Endothelial cell of umbilical vein (primary cell): ENCODE measurements at regions not wholly inside any gene's neighbourhood (a gene's known extent, or its start where the extent isn't known, plus 50 kb on each side); places are given as distances from the start of the nearest gene placed in this dataset.

Experiments used
- BruUV-seq: library from RNA; stranded (reverse); fragments of 400-500 nt; replicated peaks from 2 replicates; lab custom pipeline; 2021; lab: Mats Ljungman, UMichigan
- CTCF ChIA-PET: fragments of 300-600, 350-600 bp; sonication (Branson Sonifier 250); formaldehyde crosslinking; loops from one replicate; lab custom pipeline; 2021; ENCODE audit warnings: antibody characterized with exemption, inconsistent platforms; lab: Charles Lee
- POLR2A ChIA-PET: fragments of 300-600, 350-600 bp; sonication (Branson Sonifier 250); formaldehyde crosslinking; loops from one replicate; lab custom pipeline; 2021; ENCODE audit warnings: antibody characterized with exemption, inconsistent platforms; lab: Charles Lee
- DNase-seq: peaks from one replicate; pipeline ENCODE4 v3.0.0-alpha.2; 2011; ENCODE audit warnings: low read depth, low spot score
- FAIRE-seq: peaks from 2 replicates; lab custom pipeline; 2011; peaks lifted over from hg19 to GRCh38; lab: Jason Lieb, UNC
- H2AFZ ChIP-seq: 2 replicates; pipeline ENCODE4 v1.6.0; 2012; ENCODE audit warnings: low read depth, low read length, control low read depth, inconsistent platforms
- H3K27ac ChIP-seq: 2 replicates; pipeline ENCODE4 v1.5.1; 2011; ENCODE audit warnings: low read depth, mild to moderate bottlenecking, control low read depth, low read length, moderate library complexity; ENCODE audit not compliant: insufficient read depth
- H3K27me3 ChIP-seq, 2 experiments: 2 replicates each; pipeline versions ENCODE4 v1.6.0 to v1.6.1; 2011; ENCODE audit warnings: low read length in 2 of 2, mixed read lengths in 1 of 2; ENCODE audit not compliant: control insufficient read depth in 2 of 2, insufficient read depth in 2 of 2
- H3K36me3 ChIP-seq, 2 experiments: 2 replicates in 1 of 2; 3 replicates in 1 of 2; pipeline ENCODE4 v1.5.1; 2011; ENCODE audit warnings: low read length in 2 of 2, mild to moderate bottlenecking in 1 of 2, moderate library complexity in 1 of 2; ENCODE audit not compliant: control insufficient read depth in 2 of 2, insufficient read depth in 2 of 2; ENCODE audit errors: extremely low read depth in 1 of 2
- H3K4me1 ChIP-seq: 3 replicates; pipeline ENCODE4 v1.5.1; 2011; ENCODE audit warnings: mild to moderate bottlenecking, low read length; ENCODE audit not compliant: control insufficient read depth, insufficient read depth; ENCODE audit errors: extremely low read depth
- H3K4me2 ChIP-seq: 2 replicates; pipeline ENCODE4 v1.6.1; 2011; ENCODE audit warnings: low read length, control low read depth, mixed read lengths; ENCODE audit not compliant: insufficient read depth
- H3K4me3 ChIP-seq, 3 experiments: fragments of 200-600 bp in 1 of 3; sonication (generic), shearing (Covaris generic) in 1 of 3; replicated peaks in 1 of 3; 2 replicates each; pipeline ENCODE4 v1.5.1; 2011 to 2016; ENCODE audit warnings: control low read depth in 3 of 3, low read length in 3 of 3, mild to moderate bottlenecking in 2 of 3, inconsistent platforms in 1 of 3, low read depth in 1 of 3, moderate library complexity in 1 of 3; ENCODE audit not compliant: insufficient read depth in 1 of 3
- H3K79me2 ChIP-seq: 2 replicates; pipeline ENCODE4 v1.6.0; 2012; ENCODE audit warnings: low read length, inconsistent platforms; ENCODE audit not compliant: control insufficient read depth, insufficient read depth
- H3K9ac ChIP-seq: replicated peaks from 2 replicates; pipeline ENCODE3; 2011; ENCODE audit warnings: low read length, control low read depth; ENCODE audit not compliant: insufficient read depth; ENCODE audit errors: extremely low read depth
- H3K9me1 ChIP-seq: replicated peaks from 3 replicates; pipeline ENCODE4 v1.6.0; 2011; ENCODE audit warnings: mild to moderate bottlenecking, low read length; ENCODE audit not compliant: control insufficient read depth, insufficient read depth; ENCODE audit errors: extremely low read depth
- H3K9me3 ChIP-seq: replicated peaks from 2 replicates; pipeline ENCODE4 v1.5.1; 2012; ENCODE audit warnings: low read length, inconsistent platforms; ENCODE audit not compliant: control insufficient read depth, insufficient read depth
- H4K20me1 ChIP-seq: replicated peaks from 2 replicates; pipeline ENCODE3; 2011; ENCODE audit warnings: mild to moderate bottlenecking, low read length; ENCODE audit not compliant: control insufficient read depth, insufficient read depth; ENCODE audit errors: extremely low read depth
- CTCF ChIP-seq, 2 donors: IDR thresholded peaks; 1 replicate in 1 of 2; 2 replicates in 1 of 2; pipeline ENCODE4 v1.5.1; 2011; ENCODE audit warnings: low read length in 2 of 2, mild to moderate bottlenecking in 2 of 2, moderate library complexity in 2 of 2, control low read depth in 1 of 2, inconsistent platforms in 1 of 2, low read depth in 1 of 2; ENCODE audit not compliant: insufficient read depth in 1 of 2; ENCODE audit errors: extremely low read depth in 1 of 2
- EZH2 ChIP-seq: IDR thresholded peaks from 2 replicates; pipeline ENCODE4 v1.6.1; 2012; ENCODE audit warnings: borderline replicate concordance, low read depth, mild to moderate bottlenecking, moderate library complexity, low read length, inconsistent platforms; ENCODE audit not compliant: severe bottlenecking
- FOS ChIP-seq: IDR thresholded peaks from 2 replicates; pipeline ENCODE4 v1.6.1; 2011; ENCODE audit warnings: mild to moderate bottlenecking, low read length, moderate library complexity, borderline replicate concordance; ENCODE audit not compliant: insufficient read depth
- GATA2 ChIP-seq: IDR thresholded peaks from 2 replicates; pipeline ENCODE4 v1.7.0; 2011; ENCODE audit warnings: low read depth, mild to moderate bottlenecking, moderate library complexity, mixed read lengths, low read length; ENCODE audit not compliant: insufficient read length, insufficient read depth
- JUN ChIP-seq: IDR thresholded peaks from 2 replicates; pipeline ENCODE4 v1.6.1; 2011; ENCODE audit warnings: borderline replicate concordance, low read depth; ENCODE audit not compliant: insufficient read length, insufficient read depth
- MAX ChIP-seq: IDR thresholded peaks from 2 replicates; pipeline ENCODE4 v1.6.1; 2011; ENCODE audit not compliant: insufficient read depth, insufficient read length
- MYC ChIP-seq: IDR thresholded peaks from one replicate; pipeline ENCODE4 v1.6.1; 2011; ENCODE audit warnings: mild to moderate bottlenecking, low read depth, low read length
- POLR2A ChIP-seq: IDR thresholded peaks from 2 replicates; pipeline ENCODE4 v1.6.1; 2012; ENCODE audit warnings: low read depth, mild to moderate bottlenecking, control low read depth, low read length
- POLR2AphosphoS5 ChIP-seq: IDR thresholded peaks from 2 replicates; pipeline ENCODE4 v1.6.1; 2012; ENCODE audit warnings: low read depth, mild to moderate bottlenecking, control low read depth, low read length, moderate library complexity; ENCODE audit not compliant: insufficient read depth
- dilution Hi-C: fragments of 300-500 bp; cut with MboI; formaldehyde crosslinking; loops from one replicate; pipeline ENCODE4 v1.15.0; 2019; ENCODE audit warnings: low sequenced_read_pairs; ENCODE audit not compliant: extremely low pct_ligation_motif_present
- intact Hi-C: fragments of 100-400 bp; cut with micrococcal nuclease; formaldehyde crosslinking; loops from one replicate; pipeline ENCODE4 v1.10.0; 2022

GRCh38 chr2:65549631-65550030, 117.2 kb upstream of the SPRED2 start:
- no TSS peak for BruUV-seq
- no peak overlapping the region for H3K27ac ChIP-seq
- DNase-seq (no peak), FAIRE-seq (no peak)
- no peaks in the 10 kb centered on the region for H3K79me2 ChIP-seq
- CTCF ChIA-PET = interaction anchor here (2.1 kb wide), 1 partner anchor 285 kb away, joined by 14 read pairs; no protein-coding TSS in a partner anchor
- H3K27me3 ChIP-seq = no peaks in the 10 kb centered on the region
- no peak overlapping the region for H3K9ac ChIP-seq
- H3K9me1 ChIP-seq = no peaks in the 10 kb centered on the region
- POLR2A ChIA-PET = no interaction called here
- peaks cover 11% of the 10 kb centered on the region for H3K4me1 ChIP-seq
- H3K4me3 ChIP-seq = no peak overlapping the region
- H2AFZ ChIP-seq = no peak overlapping the region
- dilution Hi-C loops = no loop called here
- intact Hi-C loops = loop anchor here (5.0 kb wide), 1 partner anchor 182 kb away; no protein-coding TSS in a partner anchor
- no peak overlapping the region for H3K4me2 ChIP-seq
- H4K20me1 ChIP-seq = no peaks in the 10 kb centered on the region
- TF ChIP-seq CTCF (IDR thresholded peaks at IDR 0.05; ENCODE audit: extremely low read depth in 1 of 2, insufficient read depth in 1 of 2, low read depth in 1 of 2, low read length in 2 of 2) = no peak
- TF ChIP-seq POLR2A = no peak
- H3K36me3 ChIP-seq = no peaks in the 10 kb centered on the region
- no peaks in the 10 kb centered on the region for H3K9me3 ChIP-seq

GRCh38 chr2:65549257-65549627, 116.8 kb upstream of the SPRED2 start:
- BruUV-seq = no TSS peak
- Histone ChIP-seq H3K27me3 (no peaks in the 10 kb centered on the region), H3K36me3 (no peaks in the 10 kb centered on the region), H4K20me1 (no peaks in the 10 kb centered on the region), H3K27ac (no peak overlapping the region), H3K79me2 (no peaks in the 10 kb centered on the region), H3K9me1 (no peaks in the 10 kb centered on the region), H3K4me2 (no peak overlapping the region), H3K4me1 (peaks cover 11% of the 10 kb centered on the region), H3K9me3 (no peaks in the 10 kb centered on the region), H3K4me3 (no peak overlapping the region), H3K9ac (no peak overlapping the region), H2AFZ (no peak overlapping the region)
- TF ChIP-seq MYC = no peak
- TF ChIP-seq POLR2AphosphoS5 = no peak
- TF ChIP-seq JUN = no peak
- no peak for TF ChIP-seq POLR2A
- no peak for TF ChIP-seq FOS
- TF ChIP-seq MAX = no peak
- TF ChIP-seq EZH2 = no peak
- TF ChIP-seq GATA2 = no peak
- no peak for TF ChIP-seq CTCF (IDR thresholded peaks at IDR 0.05; ENCODE audit: extremely low read depth in 1 of 2, insufficient read depth in 1 of 2, low read depth in 1 of 2, low read length in 2 of 2)
- ChIA-PET POLR2A (no interaction called here), CTCF (interaction anchor here (3.2 kb wide), 1 partner anchor 284 kb away, joined by 15 read pairs; no protein-coding TSS in a partner anchor)
- intact Hi-C loops (no loop called here), dilution Hi-C loops (no loop called here)
- DNase-seq (no peak), FAIRE-seq (no peak)
